Esophagus squamous epithelium (tissue), 4 donors: ENCODE measurements at regions not wholly inside any gene's neighbourhood (a gene's known extent, or its start where the extent isn't known, plus 50 kb on each side); places are given as distances from the start of the nearest gene placed in this dataset.

Source experiments
- POLR2A ChIP-seq, 4 donors: fragments of 450-650 bp; IDR thresholded peaks; one replicate each; pipeline ENCODE4 v1.6.1; 2017; ENCODE audit warnings: antibody characterized with exemption in 4 of 4, mild to moderate bottlenecking in 4 of 4, moderate library complexity in 3 of 4
- TF ChIP-seq, protein P1 (sequence below), 6 experiments: fragments of 450-650 bp in 4 of 6; fragments of 200-600 bp in 2 of 6; sonication (generic) in 2 of 6; IDR thresholded peaks; one replicate each; pipeline ENCODE4 v1.5.1; 2016 to 2019; ENCODE audit warnings: antibody characterized with exemption in 6 of 6, mild to moderate bottlenecking in 4 of 6, moderate library complexity in 4 of 6

DNA sequence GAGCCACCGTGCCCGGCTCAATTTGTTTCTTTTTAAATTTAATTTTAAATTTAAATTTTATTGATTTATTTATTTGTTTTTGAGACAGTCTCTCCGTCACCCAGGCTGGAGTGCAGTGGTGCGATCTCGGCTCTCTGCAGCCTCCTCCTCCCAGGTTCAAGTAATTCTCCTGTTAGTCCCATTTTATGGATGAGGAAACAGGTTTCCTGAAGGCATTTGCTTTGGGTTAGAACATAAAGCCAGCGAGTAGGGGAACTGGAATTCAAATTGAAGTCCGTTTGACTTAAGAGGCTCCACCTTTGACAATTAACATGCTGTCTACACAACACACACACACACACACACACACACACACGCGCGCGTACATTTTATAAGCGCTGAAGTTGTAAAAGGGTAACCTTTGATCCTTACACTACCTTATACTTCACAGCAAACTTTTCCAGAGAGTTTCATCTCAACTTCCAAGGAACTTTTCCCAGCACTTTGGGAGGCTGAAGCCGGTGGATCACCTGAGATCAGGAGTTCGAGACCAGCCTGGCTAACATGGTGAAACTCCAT is 232.0 kb downstream of the BCAS1 start:
- TF ChIP-seq, protein P1, sequence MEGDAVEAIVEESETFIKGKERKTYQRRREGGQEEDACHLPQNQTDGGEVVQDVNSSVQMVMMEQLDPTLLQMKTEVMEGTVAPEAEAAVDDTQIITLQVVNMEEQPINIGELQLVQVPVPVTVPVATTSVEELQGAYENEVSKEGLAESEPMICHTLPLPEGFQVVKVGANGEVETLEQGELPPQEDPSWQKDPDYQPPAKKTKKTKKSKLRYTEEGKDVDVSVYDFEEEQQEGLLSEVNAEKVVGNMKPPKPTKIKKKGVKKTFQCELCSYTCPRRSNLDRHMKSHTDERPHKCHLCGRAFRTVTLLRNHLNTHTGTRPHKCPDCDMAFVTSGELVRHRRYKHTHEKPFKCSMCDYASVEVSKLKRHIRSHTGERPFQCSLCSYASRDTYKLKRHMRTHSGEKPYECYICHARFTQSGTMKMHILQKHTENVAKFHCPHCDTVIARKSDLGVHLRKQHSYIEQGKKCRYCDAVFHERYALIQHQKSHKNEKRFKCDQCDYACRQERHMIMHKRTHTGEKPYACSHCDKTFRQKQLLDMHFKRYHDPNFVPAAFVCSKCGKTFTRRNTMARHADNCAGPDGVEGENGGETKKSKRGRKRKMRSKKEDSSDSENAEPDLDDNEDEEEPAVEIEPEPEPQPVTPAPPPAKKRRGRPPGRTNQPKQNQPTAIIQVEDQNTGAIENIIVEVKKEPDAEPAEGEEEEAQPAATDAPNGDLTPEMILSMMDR (IDR thresholded peaks at IDR 0.05) = no peak
- TF ChIP-seq POLR2A (IDR thresholded peaks at IDR 0.05) = no peak
